ENCODE measurements at regions not wholly inside any gene's neighbourhood (a gene's known extent, or its start where the extent isn't known, plus 50 kb on each side); places are given as distances from the start of the nearest gene placed in this dataset.

GRCh38 chr2:207354462-207354861, 175.3 kb upstream of the CREB1 start:
- Histone ChIP-seq H3K27ac (no peak overlapping the region), H3K36me3 (no peaks in the 10 kb centered on the region), H3K27me3 (no peaks in the 10 kb centered on the region), H3K4me3 (no peak overlapping the region), H3K9me3 (no peaks in the 10 kb centered on the region), H3K4me1 (no peaks in the 10 kb centered on the region)
- TF ChIP-seq POLR2AphosphoS5 (IDR thresholded peaks at IDR 0.05): no peak
- TF ChIP-seq POLR2A (IDR thresholded peaks at IDR 0.05): no peak
- TF ChIP-seq CTCF (IDR thresholded peaks at IDR 0.05): no peak
- intact Hi-C loops (cut with DNase I; ENCODE audit: low total_unique reads): no loop called here
- no peak for DNase-seq (ENCODE audit: low spot score in 2 of 2)

GRCh38 chr2:207356567-207356966, 173.2 kb upstream of the CREB1 start:
- H3K27ac ChIP-seq: peak overlapping the region; percentile 55 to 60
- DNase-seq (ENCODE audit: low spot score in 2 of 2): no peak
- intact Hi-C loops (cut with DNase I; ENCODE audit: low total_unique reads): no loop called here
- H3K27me3 ChIP-seq: no peaks in the 10 kb centered on the region
- H3K9me3 ChIP-seq: no peaks in the 10 kb centered on the region
- TF ChIP-seq POLR2A (IDR thresholded peaks at IDR 0.05): no peak
- TF ChIP-seq CTCF (IDR thresholded peaks at IDR 0.05): no peak
- TF ChIP-seq POLR2AphosphoS5 (IDR thresholded peaks at IDR 0.05): no peak
- no peaks in the 10 kb centered on the region for H3K4me1 ChIP-seq
- no peaks in the 10 kb centered on the region for H3K36me3 ChIP-seq
- H3K4me3 ChIP-seq: no peak overlapping the region

GRCh38 chr2:207357216-207357615, 172.5 kb upstream of the CREB1 start:
- Histone ChIP-seq H3K27me3 (no peaks in the 10 kb centered on the region), H3K9me3 (no peaks in the 10 kb centered on the region), H3K36me3 (no peaks in the 10 kb centered on the region), H3K4me1 (no peaks in the 10 kb centered on the region), H3K27ac (peak overlapping the region; percentile 55 to 60), H3K4me3 (peak overlapping the region in 1 of 3 donors; percentile 2)
- no peak for DNase-seq (ENCODE audit: low spot score in 2 of 2)
- TF ChIP-seq CTCF (IDR thresholded peaks at IDR 0.05) (no peak), POLR2A (IDR thresholded peaks at IDR 0.05) (no peak), POLR2AphosphoS5 (IDR thresholded peaks at IDR 0.05) (no peak)
- intact Hi-C loops (cut with DNase I; ENCODE audit: low total_unique reads): no loop called here

GRCh38 chr2:207362716-207363115, 167.0 kb upstream of the CREB1 start:
- H3K9me3 ChIP-seq: no peaks in the 10 kb centered on the region
- H3K4me1 ChIP-seq: no peaks in the 10 kb centered on the region
- H3K4me3 ChIP-seq: no peak overlapping the region
- TF ChIP-seq POLR2AphosphoS5 (IDR thresholded peaks at IDR 0.05) (no peak), CTCF (IDR thresholded peaks at IDR 0.05) (no peak), POLR2A (IDR thresholded peaks at IDR 0.05) (no peak)
- no peak for DNase-seq (ENCODE audit: low spot score in 2 of 2)
- H3K27ac ChIP-seq: no peak overlapping the region
- no peaks in the 10 kb centered on the region for H3K36me3 ChIP-seq
- intact Hi-C loops (cut with DNase I; ENCODE audit: low total_unique reads): no loop called here
- H3K27me3 ChIP-seq: no peaks in the 10 kb centered on the region

GRCh38 chr2:207363761-207364290, 165.9 kb upstream of the CREB1 start:
- intact Hi-C loops (cut with DNase I; ENCODE audit: low total_unique reads): no loop called here
- no peaks in the 10 kb centered on the region for H3K4me1 ChIP-seq

More at GRCh38 chr2:207363761-207364290, 165.9 kb upstream of the CREB1 start:
- no peaks in the 10 kb centered on the region for H3K27me3 ChIP-seq
- H3K4me3 ChIP-seq: no peak overlapping the region
- no peak overlapping the region for H3K27ac ChIP-seq
- H3K36me3 ChIP-seq: no peaks in the 10 kb centered on the region
- DNase-seq (ENCODE audit: low spot score in 2 of 2): no peak
- TF ChIP-seq POLR2A (IDR thresholded peaks at IDR 0.05) (no peak), POLR2AphosphoS5 (IDR thresholded peaks at IDR 0.05) (no peak), CTCF (IDR thresholded peaks at IDR 0.05) (no peak)
- no peaks in the 10 kb centered on the region for H3K9me3 ChIP-seq

All from breast epithelium (tissue), 4 donors.